Stimulated activated naive CD4-positive, alpha-beta T cell (primary cell): ENCODE measurements at regions not wholly inside any gene's neighbourhood (a gene's known extent, or its start where the extent isn't known, plus 50 kb on each side); places are given as distances from the start of the nearest gene placed in this dataset.

ENCODE experiments used
- DNase-seq, 6 experiments: peaks; one replicate each; lab custom pipeline; 2025; lab: John Stamatoyannopoulos, UW

- DNase-seq: no peak
Measured at GRCh38 chr21:35136586-35137219, 87.6 kb upstream of the RUNX1 start.

DNA sequence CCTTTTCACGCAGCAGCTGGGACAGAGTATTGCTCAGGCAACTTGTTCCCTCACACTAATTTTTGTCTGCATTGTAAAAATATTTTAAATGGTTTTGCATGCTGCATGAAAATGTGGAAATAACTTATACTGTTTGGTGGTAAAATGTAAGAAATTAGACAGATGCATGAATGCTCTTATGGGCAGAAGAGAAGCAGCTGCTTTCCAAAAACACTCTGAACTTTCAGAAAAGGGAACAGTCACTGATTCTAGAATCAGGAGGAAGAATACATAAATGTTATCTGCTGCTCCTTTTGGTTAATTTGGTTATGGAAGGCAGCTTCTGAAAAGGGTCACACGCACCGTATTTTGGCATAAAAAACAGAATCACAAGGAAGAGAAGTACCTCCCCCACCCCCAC lies 87.0 kb upstream of the RUNX1 start:
- no peak for DNase-seq

- DNase-seq: no peak
Measured at GRCh38 chr21:35135481-35135880, 86.4 kb upstream of the RUNX1 start.

GRCh38 chr21:35134309-35134708 lies 85.2 kb upstream of the RUNX1 start:
- no peak for DNase-seq

GRCh38 chr21:35128536-35128935 lies 79.4 kb upstream of the RUNX1 start:
- no peak for DNase-seq

GRCh38 chr21:35127851-35128250 lies 78.7 kb upstream of the RUNX1 start:
- no peak for DNase-seq

- no peak for DNase-seq
Measured at GRCh38 chr21:35127026-35127425, 77.9 kb upstream of the RUNX1 start.

DNA sequence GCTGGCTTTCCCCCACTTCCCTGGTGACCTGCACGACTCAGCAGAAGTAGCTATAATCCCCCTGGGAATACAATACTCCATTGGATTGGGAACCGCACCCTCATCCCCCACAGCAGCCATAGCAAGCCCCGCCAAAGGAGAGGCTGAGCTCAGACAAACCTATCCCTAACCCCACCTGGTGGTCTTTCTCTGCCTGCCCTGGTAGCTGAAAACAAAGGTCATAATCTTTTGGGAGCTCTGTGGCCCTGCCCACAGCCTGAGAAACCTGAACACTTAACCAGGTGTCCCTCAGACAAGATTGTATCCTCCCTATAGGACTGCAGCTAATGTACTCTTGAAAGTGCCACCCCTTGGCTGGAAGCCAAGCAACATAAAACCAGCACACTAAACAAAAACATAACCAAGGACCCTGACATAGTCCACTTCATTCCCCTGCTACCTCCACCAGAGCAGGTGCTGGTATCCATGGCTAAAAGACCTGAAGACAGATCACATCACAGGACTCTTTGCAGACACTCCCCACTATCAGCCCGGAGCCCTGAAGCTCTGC lies 71.6 kb upstream of the RUNX1 start:
- DNase-seq: no peak

- DNase-seq: no peak
Measured at GRCh38 chr21:35119501-35120047, 70.5 kb upstream of the RUNX1 start.

GRCh38 chr21:35116777-35117176 lies 67.7 kb upstream of the RUNX1 start:
- no peak for DNase-seq

- no peak for DNase-seq
Measured at GRCh38 chr21:35113064-35113463, 64.0 kb upstream of the RUNX1 start.

GRCh38 chr21:35111321-35111930 lies 62.3 kb upstream of the RUNX1 start:
- DNase-seq: no peak

GRCh38 chr21:35108887-35109286 lies 59.8 kb upstream of the RUNX1 start:
- DNase-seq: no peak

DNA sequence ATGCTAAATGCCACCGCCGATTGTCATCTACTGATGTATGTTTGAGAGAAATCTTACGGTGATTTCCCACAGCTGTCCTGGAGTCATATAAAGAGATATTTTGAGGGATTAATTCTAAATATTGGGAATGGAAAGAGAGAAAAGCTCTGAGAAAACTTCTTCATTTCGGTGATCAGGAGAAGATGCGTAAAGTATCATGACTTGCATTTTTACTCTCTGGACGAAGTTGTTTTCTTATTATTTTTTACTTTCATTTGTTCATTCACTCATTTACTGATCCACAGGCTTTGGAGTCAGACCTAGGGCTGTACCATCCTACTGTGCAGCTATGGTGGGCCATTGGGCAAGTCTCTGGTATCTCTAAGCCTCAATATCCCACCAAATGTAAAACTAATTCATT lies 58.4 kb upstream of the RUNX1 start:
- DNase-seq: no peak

DNA sequence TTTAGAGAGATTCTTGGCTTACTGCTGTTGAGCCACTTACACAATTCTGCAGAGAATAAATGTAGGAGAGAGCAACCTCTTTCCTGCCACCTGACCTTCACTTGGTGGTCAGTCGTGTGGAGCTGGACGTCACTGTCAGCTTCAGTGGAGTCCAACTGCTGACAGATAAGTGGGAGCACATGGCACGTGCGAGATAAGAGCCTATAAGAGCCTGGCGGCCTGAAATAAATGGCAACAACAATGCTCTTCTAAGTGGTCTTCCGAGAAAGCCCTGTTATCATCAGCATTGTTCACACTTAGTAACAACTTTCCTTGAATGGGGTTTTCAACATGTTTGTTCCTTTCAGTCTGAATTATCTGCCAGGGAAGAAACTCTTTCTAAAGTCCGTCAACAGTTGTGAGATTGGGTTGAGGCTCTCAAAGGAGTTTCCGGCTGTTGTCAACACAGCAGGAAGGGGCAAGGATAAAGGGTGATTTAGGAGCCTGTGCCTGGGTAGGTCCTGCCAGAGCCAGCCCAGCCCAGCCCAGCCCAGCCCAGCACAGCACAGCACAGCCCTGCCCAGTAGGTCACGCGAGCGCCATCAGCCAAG lies 57.2 kb upstream of the RUNX1 start:
- no peak for DNase-seq

- peak; percentile 22 to 77 (median 64) for DNase-seq
Measured at GRCh38 chr21:35102488-35103371, 53.6 kb upstream of the RUNX1 start.

- no peak for DNase-seq
Measured at GRCh38 chr21:35100349-35100811, 51.3 kb upstream of the RUNX1 start.

DNA sequence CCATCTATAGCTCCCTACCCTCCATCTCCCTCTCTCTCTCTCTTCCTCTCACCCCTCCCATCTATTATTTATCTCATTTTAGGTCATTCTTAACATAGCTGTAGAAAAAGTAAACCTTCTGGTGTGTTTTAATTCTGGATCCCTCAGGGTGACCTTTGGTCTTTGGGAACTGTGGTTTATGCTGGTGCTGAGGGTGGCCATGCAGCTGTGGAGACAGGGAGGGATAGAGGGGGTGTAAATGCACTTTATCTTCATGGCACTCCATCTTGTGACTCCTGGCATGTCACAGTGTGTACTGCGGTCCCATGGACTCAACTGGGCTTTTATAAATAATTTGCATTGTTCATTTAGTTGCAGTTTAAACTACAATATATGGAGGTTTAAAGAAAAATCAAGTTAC lies 50.2 kb upstream of the RUNX1 start:
- no peak for DNase-seq
